ENCODE measurements at regions not wholly inside any gene's neighbourhood (a gene's known extent, or its start where the extent isn't known, plus 50 kb on each side); places are given as distances from the start of the nearest gene placed in this dataset.

DNA sequence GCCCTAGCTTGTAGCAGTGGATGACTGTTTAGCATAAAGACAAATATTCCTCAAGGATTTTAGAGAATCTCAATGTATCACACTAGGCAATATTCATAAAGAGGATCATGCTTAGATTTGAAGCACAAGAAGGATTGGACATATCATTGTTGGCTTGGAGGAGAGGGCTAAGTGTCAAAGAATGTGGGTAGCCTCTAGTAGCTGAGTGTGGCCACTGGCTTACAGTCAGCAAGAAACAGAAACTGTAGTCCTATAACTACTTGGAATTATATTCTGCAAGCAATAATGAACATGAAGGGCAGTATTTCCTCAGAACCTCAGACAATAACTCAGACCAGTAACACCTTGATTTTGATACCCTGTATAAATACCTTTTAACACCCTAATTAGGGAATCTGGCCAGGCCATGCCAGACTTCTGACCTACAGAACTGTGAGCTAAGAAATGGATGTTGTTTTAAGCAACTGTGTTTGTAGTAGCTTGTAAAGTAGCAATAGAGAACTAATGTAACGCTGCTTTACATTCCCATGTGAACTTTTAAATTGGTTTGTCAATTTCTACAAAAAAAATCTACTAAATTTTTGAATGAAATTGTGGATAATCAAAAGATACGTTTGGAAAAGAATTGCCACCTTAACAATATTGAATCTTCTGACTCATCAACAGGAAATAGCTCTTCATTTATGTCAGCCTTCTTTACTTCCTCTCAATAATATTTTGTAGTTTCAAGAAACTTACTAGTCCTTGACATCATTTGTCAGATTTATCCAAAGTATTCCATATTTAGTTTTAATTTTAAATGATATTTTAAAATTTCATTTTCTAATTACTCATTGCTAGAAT is 65.2 kb upstream of the RSPO3 start:
- H3K79me2 ChIP-seq (ENCODE audit: insufficient read depth, low read depth), result no peaks in the 10 kb centered on the region
- H3K27me3 ChIP-seq (ENCODE audit: insufficient read depth, low read depth), result no peaks in the 10 kb centered on the region
- no peak overlapping the region for H3K4me3 ChIP-seq (IDR thresholded peaks at IDR 0.05; ENCODE audit: insufficient read depth, low read depth, low read length)
- no peak overlapping the region for H3K4me2 ChIP-seq
- no peak overlapping the region for H2AFZ ChIP-seq (ENCODE audit: low read depth)
- H4K20me1 ChIP-seq (ENCODE audit: insufficient read depth), result no peaks in the 10 kb centered on the region
- H3K9ac ChIP-seq, result no peak overlapping the region
- no peak overlapping the region for H3K27ac ChIP-seq
- TF ChIP-seq, protein P1, sequence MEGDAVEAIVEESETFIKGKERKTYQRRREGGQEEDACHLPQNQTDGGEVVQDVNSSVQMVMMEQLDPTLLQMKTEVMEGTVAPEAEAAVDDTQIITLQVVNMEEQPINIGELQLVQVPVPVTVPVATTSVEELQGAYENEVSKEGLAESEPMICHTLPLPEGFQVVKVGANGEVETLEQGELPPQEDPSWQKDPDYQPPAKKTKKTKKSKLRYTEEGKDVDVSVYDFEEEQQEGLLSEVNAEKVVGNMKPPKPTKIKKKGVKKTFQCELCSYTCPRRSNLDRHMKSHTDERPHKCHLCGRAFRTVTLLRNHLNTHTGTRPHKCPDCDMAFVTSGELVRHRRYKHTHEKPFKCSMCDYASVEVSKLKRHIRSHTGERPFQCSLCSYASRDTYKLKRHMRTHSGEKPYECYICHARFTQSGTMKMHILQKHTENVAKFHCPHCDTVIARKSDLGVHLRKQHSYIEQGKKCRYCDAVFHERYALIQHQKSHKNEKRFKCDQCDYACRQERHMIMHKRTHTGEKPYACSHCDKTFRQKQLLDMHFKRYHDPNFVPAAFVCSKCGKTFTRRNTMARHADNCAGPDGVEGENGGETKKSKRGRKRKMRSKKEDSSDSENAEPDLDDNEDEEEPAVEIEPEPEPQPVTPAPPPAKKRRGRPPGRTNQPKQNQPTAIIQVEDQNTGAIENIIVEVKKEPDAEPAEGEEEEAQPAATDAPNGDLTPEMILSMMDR (conservative IDR thresholded peaks at IDR 0.05; ENCODE audit: low read depth, low read length), result no peak
- H3K4me1 ChIP-seq (ENCODE audit: low read depth, poor library complexity, severe bottlenecking), result no peaks in the 10 kb centered on the region
- no peaks in the 10 kb centered on the region for H3K36me3 ChIP-seq (ENCODE audit: insufficient read depth)

DNA sequence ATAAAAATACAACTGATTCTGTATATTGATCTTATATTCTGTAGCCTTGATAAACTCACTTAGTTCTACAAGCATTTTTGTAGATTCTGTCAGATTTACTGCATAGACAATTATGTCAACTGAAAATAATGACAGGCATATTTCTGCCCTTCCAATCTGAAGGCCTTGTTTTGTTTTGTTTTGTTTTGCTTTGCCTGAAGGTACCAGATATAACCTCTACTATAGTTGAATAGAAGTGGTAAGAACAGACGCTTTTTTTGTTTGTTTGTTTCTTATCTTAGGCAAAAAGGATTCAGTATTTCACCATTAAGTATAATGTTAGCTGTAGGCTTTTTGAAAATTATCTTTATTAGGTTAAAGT is 64.6 kb upstream of the RSPO3 start:
- Histone ChIP-seq H3K79me2 (ENCODE audit: insufficient read depth, low read depth) (no peaks in the 10 kb centered on the region), H3K9ac (no peak overlapping the region), H3K27me3 (ENCODE audit: insufficient read depth, low read depth) (no peaks in the 10 kb centered on the region), H3K4me2 (no peak overlapping the region), H4K20me1 (ENCODE audit: insufficient read depth) (no peaks in the 10 kb centered on the region), H3K36me3 (ENCODE audit: insufficient read depth) (no peaks in the 10 kb centered on the region), H3K4me1 (ENCODE audit: low read depth, poor library complexity, severe bottlenecking) (no peaks in the 10 kb centered on the region), H3K27ac (no peak overlapping the region), H3K4me3 (IDR thresholded peaks at IDR 0.05; ENCODE audit: insufficient read depth, low read depth, low read length) (no peak overlapping the region), H2AFZ (ENCODE audit: low read depth) (no peak overlapping the region)
- TF ChIP-seq, protein P1 (conservative IDR thresholded peaks at IDR 0.05; ENCODE audit: low read depth, low read length), result no peak

DNA sequence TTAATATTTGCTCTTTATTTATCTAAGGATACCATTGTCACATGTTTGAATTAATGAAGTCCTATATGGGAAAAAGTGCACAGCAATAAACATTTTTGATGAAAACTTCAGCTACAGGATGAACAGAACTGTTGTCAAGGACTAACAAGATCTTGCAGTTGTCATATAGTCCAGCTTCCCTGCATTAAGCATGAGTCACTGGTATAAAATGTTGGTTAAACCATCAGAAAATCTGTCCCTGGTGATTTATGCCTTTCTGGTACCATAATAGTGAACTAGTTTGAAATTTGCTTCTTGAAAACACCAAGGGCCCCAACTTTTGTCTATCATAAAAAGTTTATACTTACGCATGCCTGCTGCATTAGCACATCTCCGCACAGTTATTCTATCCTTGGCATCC is 60.4 kb upstream of the RSPO3 start:
- Histone ChIP-seq H3K27me3 (ENCODE audit: insufficient read depth, low read depth) (no peaks in the 10 kb centered on the region), H2AFZ (ENCODE audit: low read depth) (no peak overlapping the region), H3K79me2 (ENCODE audit: insufficient read depth, low read depth) (no peaks in the 10 kb centered on the region), H3K4me3 (IDR thresholded peaks at IDR 0.05; ENCODE audit: insufficient read depth, low read depth, low read length) (no peak overlapping the region), H3K27ac (no peak overlapping the region), H4K20me1 (ENCODE audit: insufficient read depth) (no peaks in the 10 kb centered on the region), H3K4me2 (no peak overlapping the region), H3K4me1 (ENCODE audit: low read depth, poor library complexity, severe bottlenecking) (no peaks in the 10 kb centered on the region), H3K36me3 (ENCODE audit: insufficient read depth) (no peaks in the 10 kb centered on the region), H3K9ac (no peak overlapping the region)
- TF ChIP-seq, protein P1 (conservative IDR thresholded peaks at IDR 0.05; ENCODE audit: low read depth, low read length), result no peak

DNA sequence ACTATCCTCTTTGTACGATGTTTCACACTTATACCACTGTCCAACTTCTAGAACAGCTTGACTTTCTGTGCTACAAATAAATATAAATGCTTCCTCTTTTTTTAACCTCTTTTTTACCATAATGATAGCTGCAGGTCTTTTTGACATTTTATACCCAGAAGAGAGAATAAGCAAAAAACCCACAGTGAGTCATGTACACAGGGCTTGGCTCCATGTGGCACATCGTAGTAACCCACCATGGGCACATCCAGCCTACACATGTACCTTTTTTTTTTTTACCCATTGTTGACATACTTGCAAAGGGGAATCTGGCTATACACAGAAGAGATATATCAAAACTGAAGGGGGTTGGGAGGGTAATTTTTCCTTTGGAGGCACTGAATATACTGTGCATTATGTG is 59.5 kb upstream of the RSPO3 start:
- H3K27ac ChIP-seq, result no peak overlapping the region
- no peak overlapping the region for H3K9ac ChIP-seq
- H3K36me3 ChIP-seq (ENCODE audit: insufficient read depth), result no peaks in the 10 kb centered on the region
- H3K4me2 ChIP-seq, result no peak overlapping the region
- no peaks in the 10 kb centered on the region for H3K27me3 ChIP-seq (ENCODE audit: insufficient read depth, low read depth)
- no peaks in the 10 kb centered on the region for H3K4me1 ChIP-seq (ENCODE audit: low read depth, poor library complexity, severe bottlenecking)
- H3K4me3 ChIP-seq (IDR thresholded peaks at IDR 0.05; ENCODE audit: insufficient read depth, low read depth, low read length), result no peak overlapping the region
- H4K20me1 ChIP-seq (ENCODE audit: insufficient read depth), result no peaks in the 10 kb centered on the region
- TF ChIP-seq, protein P1 (conservative IDR thresholded peaks at IDR 0.05; ENCODE audit: low read depth, low read length), result no peak
- no peak overlapping the region for H2AFZ ChIP-seq (ENCODE audit: low read depth)
- H3K79me2 ChIP-seq (ENCODE audit: insufficient read depth, low read depth), result no peaks in the 10 kb centered on the region
